ENCODE measurements at regions not wholly inside any gene's neighbourhood (a gene's known extent, or its start where the extent isn't known, plus 50 kb on each side); places are given as distances from the start of the nearest gene placed in this dataset.

DNA sequence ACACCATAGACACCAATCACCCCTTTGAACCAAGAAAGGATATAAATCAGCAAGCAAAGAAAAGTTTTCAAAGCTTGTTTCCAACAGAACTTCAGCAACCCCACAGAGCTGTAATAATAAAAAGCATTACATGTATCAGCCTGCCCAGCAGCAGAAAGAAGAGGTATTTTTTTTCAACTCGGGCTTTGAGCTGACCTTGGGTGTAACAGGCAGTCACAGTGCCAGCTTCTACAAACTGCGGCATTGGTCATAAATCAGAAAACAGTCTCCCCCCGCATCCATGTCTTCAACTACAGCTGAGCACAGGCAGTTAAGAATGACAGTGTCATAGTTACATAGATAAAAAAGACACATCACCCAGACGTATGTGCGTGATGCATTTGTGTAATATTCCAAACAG is 671.0 kb upstream of the SLITRK1 start:
- no peaks in the 10 kb centered on the region for H3K36me3 ChIP-seq
- H3K9me3 ChIP-seq = no peaks in the 10 kb centered on the region
- no peaks in the 10 kb centered on the region for H3K27me3 ChIP-seq
- intact Hi-C loops (cut with DNase I) = no loop called here
- no peak for TF ChIP-seq POLR2A (IDR thresholded peaks at IDR 0.05)
- TF ChIP-seq, protein P1, sequence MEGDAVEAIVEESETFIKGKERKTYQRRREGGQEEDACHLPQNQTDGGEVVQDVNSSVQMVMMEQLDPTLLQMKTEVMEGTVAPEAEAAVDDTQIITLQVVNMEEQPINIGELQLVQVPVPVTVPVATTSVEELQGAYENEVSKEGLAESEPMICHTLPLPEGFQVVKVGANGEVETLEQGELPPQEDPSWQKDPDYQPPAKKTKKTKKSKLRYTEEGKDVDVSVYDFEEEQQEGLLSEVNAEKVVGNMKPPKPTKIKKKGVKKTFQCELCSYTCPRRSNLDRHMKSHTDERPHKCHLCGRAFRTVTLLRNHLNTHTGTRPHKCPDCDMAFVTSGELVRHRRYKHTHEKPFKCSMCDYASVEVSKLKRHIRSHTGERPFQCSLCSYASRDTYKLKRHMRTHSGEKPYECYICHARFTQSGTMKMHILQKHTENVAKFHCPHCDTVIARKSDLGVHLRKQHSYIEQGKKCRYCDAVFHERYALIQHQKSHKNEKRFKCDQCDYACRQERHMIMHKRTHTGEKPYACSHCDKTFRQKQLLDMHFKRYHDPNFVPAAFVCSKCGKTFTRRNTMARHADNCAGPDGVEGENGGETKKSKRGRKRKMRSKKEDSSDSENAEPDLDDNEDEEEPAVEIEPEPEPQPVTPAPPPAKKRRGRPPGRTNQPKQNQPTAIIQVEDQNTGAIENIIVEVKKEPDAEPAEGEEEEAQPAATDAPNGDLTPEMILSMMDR (IDR thresholded peaks at IDR 0.05) = no peak
- DNase-seq = no peak
- no peaks in the 10 kb centered on the region for H3K4me1 ChIP-seq
- 79 to 88% methylated on average over 5 of the region's 5 CpGs for WGBS, 2 donors
- no peak overlapping the region for H3K27ac ChIP-seq
- no peak overlapping the region for H3K4me3 ChIP-seq (replicated peaks in 1 of 3)

DNA sequence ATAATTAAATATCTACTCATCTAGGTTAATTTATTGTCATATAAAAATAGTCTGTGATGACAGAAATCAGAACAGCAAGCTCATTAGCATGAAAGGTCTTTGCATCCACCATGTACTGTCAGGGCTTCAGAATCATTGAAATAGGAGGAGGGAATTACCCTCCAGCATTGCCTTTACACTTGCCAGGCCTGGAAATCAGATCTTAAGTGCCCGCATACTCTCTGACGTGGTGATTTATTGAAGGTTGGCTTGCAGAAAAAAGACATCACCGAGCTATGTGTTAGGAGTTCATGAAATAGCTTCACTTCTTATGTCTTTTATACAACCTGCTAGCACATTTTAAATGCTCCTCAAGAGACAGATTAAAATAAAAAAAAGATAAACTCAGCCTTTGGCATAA is 661.7 kb upstream of the SLITRK1 start:
- Histone ChIP-seq H3K9me3 (no peaks in the 10 kb centered on the region), H3K36me3 (no peaks in the 10 kb centered on the region), H3K27ac (no peak overlapping the region), H3K27me3 (no peaks in the 10 kb centered on the region), H3K4me1 (no peaks in the 10 kb centered on the region), H3K4me3 (replicated peaks in 1 of 3) (no peak overlapping the region)
- 87 to 88% methylated on average over 3 of the region's 3 CpGs for WGBS, 2 donors
- no peak for DNase-seq
- no peak for TF ChIP-seq POLR2A (IDR thresholded peaks at IDR 0.05)
- TF ChIP-seq, protein P1 (IDR thresholded peaks at IDR 0.05) = no peak
- intact Hi-C loops (cut with DNase I) = no loop called here

DNA sequence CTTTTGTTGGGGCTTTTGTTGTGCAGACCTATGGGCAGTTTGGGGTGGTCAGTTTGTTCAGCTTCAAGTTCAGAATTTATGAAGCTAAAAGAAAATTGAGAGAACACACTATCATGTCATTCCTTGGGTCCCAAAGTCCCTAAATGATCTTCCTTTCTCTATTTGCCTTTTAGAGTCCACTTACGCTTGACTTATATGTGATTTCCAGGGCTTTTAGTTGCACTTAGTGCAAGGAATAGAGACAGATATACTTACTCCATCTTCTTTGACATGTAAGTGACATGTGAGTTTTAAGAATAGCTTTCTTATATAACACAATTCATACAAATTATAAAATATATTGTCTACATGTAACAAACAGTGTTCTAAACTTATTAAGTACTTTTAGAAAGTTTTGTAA is 660.1 kb upstream of the SLITRK1 start:
- Histone ChIP-seq H3K4me3 (replicated peaks in 1 of 3) (no peak overlapping the region), H3K27me3 (no peaks in the 10 kb centered on the region), H3K4me1 (no peaks in the 10 kb centered on the region), H3K9me3 (no peaks in the 10 kb centered on the region), H3K27ac (no peak overlapping the region), H3K36me3 (no peaks in the 10 kb centered on the region)
- 47 to 98% methylated on average over 1 of the region's 1 CpG for WGBS, 2 donors
- TF ChIP-seq, protein P1 (IDR thresholded peaks at IDR 0.05) = no peak
- no peak for TF ChIP-seq POLR2A (IDR thresholded peaks at IDR 0.05)
- DNase-seq = no peak
- intact Hi-C loops (cut with DNase I) = no loop called here

DNA sequence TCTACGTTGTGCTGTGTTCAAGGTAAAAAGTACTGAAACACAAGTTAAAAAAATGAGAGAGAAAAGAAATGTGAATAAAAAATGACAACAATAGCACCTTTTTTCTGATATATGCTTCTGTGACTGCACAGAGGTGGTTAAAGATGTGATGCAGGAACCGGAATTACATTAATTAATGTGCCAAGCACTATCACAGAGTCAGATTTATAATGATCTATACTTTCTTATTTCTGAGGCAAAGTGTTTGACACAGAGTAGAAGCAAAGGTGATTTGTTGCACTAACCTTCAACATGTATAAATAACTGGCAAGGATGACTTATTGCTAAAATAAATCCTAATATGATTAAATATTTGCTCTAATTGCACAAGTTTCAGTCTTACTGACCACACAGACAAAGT is 654.6 kb upstream of the SLITRK1 start:
- TF ChIP-seq, protein P1 (IDR thresholded peaks at IDR 0.05) = no peak
- TF ChIP-seq POLR2A (IDR thresholded peaks at IDR 0.05) = no peak

DNA sequence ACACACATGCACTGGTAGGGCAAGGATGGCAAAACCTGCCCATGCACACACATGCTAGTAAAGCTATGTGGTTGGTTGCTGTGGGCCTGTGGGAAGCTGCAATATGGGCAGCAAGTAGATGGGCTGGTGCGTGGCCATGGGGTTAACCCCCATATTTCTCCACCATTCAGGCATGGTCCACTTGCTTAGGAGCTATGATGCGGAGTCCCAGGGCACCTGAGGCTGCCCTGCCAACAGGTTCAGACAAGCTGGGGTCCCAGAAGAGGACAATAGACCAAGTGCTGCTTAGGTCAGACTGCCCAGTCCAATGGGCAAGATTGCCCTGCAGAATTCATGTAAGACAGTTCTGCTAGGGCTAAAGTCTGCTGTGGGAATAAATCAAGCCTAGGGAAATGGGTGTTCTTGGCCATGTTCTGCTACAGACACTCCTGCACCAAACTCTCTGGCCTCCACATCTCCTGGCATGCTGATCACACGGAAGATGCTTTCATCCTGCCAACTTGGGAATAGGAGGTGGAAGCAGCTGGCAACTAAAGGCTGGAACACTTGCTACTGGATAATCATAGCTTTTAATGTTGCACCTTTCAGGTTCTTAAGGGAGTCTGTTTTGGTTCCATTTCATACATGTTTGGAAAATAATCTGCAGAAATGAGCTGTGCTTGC is 646.3 kb upstream of the SLITRK1 start:
- Histone ChIP-seq H3K27ac (no peak overlapping the region), H3K27me3 (no peaks in the 10 kb centered on the region), H3K4me3 (replicated peaks in 1 of 3) (no peak overlapping the region), H3K9me3 (no peaks in the 10 kb centered on the region), H3K36me3 (no peaks in the 10 kb centered on the region), H3K4me1 (no peaks in the 10 kb centered on the region)
- 87 to 88% methylated on average over 2 to 3 of the region's 3 CpGs for WGBS, 2 donors
- no peak for TF ChIP-seq POLR2A (IDR thresholded peaks at IDR 0.05)
- TF ChIP-seq, protein P1 (IDR thresholded peaks at IDR 0.05) = no peak
- intact Hi-C loops (cut with DNase I) = no loop called here
- no peak for DNase-seq

More for the DNA sequence above, 654.6 kb upstream of the SLITRK1 start:
- intact Hi-C loops (cut with DNase I) = no loop called here
- Histone ChIP-seq H3K27me3 (no peaks in the 10 kb centered on the region), H3K36me3 (no peaks in the 10 kb centered on the region), H3K9me3 (no peaks in the 10 kb centered on the region), H3K4me3 (replicated peaks in 1 of 3) (no peak overlapping the region), H3K27ac (no peak overlapping the region), H3K4me1 (no peaks in the 10 kb centered on the region)
- WGBS, 2 donors = 82 to 83% methylated on average over 2 of the region's 2 CpGs
- DNase-seq = no peak
